Activated CD4-positive, alpha-beta T cell treated with anti-CD3 and anti-CD28 coated beads, Interleukin-2, amount 50 U/mL, for 24 hours (primary cell): ENCODE measurements at regions not wholly inside any gene's neighbourhood (a gene's known extent, or its start where the extent isn't known, plus 50 kb on each side); places are given as distances from the start of the nearest gene placed in this dataset.

Experiments
- DNase-seq, 2 donors: peaks; one replicate each; pipeline ENCODE4 v3.0.0-alpha.2; 2020; ENCODE audit warnings: low read depth in 1 of 2, low spot score in 1 of 2

DNA sequence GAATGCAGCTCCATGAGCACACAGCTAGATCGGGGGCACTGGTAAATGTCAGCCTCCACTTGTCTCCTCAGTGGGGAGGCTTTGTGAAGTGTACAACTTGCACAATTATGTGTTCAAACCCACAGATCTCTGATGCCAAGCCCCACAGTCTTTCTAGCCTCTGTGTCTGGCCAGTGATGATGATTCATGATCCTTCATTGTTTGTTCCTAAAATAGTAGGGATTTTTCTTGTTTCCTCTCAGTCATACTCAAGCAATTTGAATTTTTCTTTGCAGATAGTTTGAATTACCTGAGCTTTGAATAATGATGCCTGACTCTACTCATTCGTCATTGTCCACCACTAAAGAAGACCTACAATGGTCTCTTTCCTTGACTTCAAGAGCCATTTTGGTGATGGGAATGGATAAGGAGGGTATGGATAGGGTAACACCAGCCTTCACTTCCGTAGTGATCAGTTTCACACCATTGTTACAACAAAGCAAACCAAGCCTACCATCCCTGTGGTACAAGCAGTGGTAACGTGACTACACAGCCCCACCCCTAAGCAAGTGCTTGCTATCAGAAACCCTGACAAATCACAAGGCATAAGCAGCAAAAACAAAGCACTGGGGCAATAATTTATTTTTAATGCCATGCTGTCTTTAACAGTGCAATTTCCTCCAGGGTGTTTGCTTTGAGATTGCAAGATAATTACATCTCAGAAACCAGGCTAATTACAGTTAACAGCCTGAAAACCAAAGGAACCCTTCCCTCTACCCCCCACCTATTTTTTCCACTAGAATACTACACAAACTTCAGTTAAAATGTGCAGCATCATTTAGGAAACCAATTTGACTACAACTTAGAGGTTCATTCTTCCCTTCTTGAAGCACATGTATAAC lies 114.1 kb upstream of the PPP2R3A start:
- DNase-seq: no peak

DNA sequence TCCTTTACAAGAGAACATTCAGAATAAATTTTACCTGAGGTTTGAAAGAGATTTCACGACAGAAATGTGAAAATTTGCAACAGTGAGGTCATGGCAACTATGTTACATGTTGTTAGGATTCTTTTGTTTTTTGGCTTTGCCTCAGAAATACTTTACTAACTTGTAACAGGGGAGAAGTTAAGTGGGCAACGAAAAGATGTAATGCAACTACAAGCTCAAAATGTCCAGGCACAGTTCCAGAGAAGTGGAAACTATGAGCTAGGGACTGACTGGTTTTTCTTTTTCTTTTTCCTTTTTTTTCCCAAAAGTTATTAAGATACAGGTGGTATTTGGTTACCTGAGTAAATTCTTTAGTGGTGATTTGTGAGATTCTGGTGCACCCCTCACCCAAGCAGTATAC lies 111.5 kb upstream of the PPP2R3A start:
- no peak for DNase-seq

DNA sequence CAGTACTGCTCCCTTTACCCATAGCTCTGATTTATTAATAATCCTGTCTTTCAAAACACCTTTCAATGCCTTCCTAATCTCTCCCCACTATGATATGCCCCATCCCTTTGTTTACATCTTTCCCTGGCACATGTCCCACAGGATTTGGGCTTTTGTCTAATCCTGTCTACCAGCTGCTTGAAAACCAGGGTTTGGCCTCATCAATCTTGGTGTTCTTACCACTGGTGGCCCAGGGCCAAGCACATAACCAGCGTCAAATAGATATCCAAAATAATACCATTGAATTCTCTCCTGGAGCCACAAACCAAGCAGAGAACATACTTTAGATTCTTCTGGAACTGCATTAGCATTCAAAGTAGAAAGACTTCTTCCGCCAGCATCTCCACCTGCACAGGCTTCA lies 104.8 kb upstream of the PPP2R3A start:
- DNase-seq: no peak

DNA sequence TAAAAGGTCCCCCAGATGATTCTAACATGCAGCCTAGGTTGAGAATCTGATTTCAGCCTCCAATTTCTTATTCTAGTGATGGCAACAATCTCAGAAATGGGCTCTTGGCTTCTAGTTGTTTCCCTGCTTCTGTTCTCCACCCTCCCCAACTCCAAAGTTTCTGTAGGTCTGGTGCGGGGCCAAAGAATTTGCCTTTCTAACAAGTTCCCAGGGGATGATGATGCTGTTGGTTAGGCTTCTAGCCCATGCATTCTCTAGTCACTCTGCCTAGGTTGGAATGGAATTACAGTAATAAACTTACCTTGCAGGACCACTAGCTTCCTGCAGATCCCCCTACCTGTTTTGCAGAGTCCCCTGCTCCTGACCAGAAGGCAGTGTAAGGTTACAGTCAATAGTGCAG lies 103.2 kb upstream of the PPP2R3A start:
- no peak for DNase-seq

DNA sequence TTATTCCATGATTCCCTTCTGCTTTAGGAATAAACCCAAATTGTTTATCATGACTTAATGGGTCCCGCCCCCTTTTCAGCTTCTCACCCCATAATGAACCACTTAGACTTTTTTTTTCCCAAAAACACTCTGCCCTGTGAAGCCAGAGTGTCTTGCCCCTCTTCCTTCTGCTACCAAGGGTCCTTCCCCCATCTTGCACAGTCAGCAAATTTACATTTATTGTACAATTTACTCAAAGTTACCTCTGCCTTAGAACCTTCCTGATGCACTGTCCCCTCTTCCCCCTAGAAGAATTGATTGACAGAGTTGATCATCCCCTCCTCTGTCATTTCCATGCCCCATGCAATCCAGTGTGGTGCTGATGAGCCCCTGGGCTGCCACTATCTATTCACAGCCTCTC lies 101.5 kb upstream of the PPP2R3A start:
- DNase-seq: no peak

DNA sequence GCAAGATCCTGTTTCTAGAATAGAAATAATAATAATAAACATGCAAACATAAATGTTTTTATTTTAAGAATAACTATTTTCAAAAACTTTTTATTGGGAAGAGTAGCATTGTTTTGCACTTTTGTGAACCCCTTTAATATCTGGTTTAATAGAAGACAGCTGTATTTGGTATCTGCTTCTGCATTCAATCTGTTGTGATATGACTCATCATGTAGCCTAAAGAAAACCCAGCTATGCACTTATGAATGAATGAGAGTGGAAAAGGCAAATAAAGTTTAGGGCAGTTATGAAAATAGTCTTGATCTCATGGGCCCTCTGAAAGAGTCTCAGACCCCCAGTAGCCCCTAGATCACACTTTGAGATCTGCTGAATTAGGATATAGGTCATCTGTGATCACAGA lies 100.4 kb upstream of the PPP2R3A start:
- DNase-seq: no peak

DNA sequence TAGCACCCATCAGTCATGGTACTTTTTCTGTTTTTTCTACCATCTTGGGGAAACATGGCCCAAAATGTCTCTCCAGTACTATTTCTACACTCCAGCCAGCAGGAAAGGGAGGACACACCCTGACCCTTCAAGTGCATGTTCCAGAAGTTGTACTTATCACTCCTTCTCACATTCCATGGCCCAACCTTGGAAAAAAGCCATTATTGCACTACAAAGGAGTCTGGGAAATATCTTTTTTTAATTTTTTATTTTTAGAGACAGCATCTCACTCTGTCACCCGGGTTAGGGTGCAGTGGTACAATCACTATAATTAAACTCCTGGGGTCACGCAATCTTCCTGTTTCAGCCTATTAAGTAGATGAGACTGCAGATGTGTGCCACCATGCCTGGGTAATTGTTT lies 100.0 kb upstream of the PPP2R3A start:
- DNase-seq: no peak

DNA sequence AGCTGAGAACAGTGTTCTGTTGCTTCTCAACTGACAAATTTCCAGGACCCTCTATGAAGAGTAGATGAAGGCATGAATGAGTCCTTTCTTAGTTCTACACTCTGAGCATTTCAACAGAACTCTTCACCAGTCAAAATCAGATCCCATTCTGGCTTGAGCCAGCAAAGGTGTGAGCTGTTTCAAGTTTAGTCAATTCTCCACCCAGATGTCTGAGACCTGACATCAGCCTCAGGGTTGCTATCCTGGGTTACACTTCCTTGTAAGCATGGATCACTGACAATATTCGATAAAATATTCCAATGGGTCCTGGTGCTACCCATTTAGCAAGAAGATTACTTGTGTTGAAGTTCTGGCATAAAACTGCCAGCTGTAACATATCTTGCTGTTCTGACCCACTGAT lies 97.6 kb upstream of the PPP2R3A start:
- no peak for DNase-seq

DNA sequence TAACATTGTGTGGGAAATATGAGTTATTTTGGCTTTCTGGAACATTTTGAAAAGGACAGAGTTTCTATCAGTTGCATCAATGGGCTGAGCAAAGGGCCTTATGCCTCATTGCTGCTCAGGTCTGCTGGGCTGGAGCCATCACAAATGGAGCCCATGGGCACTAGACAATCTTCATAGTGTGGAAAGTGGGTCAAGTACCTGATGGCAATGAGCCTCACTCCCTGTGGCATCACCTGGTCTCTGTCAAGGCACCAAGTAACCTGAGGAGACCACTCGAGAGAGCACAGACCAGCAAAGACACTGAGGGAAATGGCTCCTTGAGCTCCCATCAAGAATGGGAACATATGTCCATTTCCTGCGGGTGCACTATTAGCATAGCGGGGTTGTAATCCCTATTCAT lies 96.7 kb upstream of the PPP2R3A start:
- DNase-seq: no peak

DNA sequence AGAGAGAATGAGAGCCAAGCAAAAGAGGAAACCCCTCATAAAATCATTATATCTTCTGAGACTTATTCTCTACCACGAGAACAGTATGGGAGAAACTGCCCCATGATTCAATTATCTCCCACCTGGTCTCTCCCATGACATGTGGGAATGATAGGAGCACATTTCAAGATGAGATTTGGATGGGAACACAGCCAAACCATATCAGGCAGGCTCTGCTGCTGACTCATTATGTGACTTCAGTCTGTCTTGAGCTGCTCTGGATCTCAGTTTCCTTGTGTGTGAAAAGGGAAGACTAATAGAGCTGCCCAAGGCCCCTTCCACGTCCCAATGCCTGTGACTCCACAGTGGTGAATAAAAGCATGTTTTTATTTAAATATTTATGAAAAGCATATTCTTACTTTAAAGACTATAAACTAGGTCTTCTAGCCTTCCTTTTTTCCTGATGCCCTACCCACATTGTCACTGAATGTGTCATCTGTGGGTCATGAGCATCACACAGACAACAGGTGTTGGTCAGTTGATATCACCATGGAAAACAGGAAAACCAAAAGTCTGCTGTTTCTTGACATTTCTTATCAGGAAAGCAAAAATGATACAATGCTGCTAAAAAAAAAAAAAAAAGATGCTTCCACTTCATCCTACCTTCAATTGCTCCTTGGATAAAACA lies 96.0 kb upstream of the PPP2R3A start:
- no peak for DNase-seq

DNA sequence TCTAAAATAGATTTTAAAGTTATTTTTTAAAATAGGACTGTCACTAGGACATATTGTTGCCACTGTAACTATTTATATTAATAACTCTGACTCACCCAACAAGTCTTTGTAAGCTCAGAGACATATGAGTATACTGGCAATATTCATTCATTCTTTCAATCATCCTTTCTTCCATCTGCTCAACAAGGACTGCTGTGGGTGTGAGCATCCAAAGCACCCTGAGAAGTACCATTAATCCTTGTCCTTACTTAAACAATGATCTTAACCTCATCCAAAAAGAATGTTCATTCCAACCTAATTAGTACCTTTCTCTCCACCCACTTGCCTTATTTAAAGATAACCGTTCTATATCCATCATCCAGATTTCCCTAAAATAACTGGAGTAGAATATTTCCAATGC lies 94.2 kb upstream of the PPP2R3A start:
- DNase-seq: no peak

DNA sequence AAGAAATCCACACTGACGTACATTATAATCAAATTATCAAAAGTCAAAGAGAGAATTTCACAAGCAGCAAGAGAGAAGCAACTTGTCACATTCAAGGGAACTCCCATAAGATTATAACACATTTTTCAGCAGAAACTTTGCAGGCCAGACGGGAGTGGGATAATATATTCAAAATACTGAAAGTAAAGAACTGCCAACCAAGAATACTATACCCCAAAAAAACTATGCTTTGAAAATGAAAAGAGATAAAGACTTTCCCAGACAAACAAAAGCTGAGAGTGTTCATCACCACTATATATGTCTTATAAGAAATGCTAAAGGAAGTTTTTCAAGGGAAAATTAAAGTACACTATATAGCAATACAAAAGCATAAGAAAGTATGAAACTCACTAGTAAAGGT lies 91.5 kb upstream of the PPP2R3A start:
- DNase-seq: no peak

DNA sequence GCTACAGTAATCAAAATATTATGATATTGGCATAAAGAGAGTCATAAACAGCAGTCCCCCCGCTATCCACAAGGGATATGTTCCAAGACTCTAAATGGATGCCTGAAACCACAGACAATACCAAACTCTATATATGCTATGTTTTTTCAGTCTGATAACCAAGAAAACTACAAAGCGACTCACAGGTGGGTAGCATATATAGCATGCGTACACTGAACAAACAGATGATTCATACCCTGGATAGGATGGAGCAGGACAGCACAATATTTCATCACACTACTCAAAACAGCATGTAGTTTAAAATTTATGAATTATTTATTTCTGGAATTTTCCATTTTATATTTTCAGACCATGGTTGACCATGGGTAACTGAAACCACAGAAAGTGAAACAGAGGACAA lies 87.0 kb upstream of the PPP2R3A start:
- no peak for DNase-seq

DNA sequence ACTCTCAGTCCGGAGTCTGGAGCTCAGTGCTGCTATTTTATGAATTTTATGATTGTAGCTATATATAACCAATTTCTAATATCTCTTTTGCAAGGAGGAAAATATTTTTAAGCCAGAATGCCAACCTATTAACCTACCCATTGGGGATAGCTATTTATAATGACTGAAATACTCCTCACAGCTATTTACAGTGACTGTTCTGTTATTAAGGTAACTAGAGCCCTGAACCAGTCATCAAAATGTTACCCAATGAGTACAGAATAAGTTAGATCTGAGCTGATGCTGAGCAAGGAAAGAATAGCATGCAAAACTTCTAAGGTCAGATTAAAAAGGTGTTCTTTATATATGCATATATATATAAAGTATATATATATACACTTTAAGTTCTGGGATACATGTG lies 79.6 kb upstream of the PPP2R3A start:
- DNase-seq: no peak

DNA sequence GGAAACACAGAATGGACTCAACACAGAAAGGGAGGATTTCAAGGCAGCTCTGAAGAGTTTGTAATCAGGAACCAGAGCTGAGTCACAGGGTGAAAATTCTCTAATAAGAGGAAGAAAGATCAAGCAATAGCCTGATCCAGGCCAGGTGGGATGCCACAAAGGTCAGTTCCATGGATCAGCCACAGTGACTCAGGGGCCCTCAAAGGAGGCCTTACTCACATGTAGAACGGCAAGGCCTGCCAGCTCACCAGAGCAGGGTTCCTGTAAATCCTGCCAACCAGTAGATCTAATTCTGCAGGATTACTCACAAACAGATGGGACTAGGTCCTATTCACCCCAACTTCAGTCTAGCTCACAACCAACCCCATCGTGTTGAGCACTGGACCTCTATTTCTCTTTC lies 78.3 kb upstream of the PPP2R3A start:
- DNase-seq: no peak

DNA sequence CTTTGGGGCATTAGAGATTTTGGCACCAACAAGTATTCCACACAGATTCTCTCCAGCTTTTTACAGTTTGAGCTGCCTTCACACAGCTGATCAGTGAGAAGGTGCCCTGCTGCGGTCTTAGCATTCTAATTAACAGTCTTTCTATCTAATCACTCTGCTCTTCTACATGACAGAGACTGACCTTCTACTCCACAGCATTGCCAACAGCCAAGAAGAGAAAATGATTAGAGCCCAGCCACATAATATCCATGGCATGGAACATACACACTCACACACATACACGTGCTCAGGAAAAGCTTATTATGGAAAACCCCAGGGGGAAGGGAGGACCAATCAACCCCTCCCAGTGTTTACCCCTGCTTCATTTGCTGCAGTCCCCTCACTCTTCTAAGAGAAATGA lies 76.1 kb upstream of the PPP2R3A start:
- DNase-seq: no peak

DNA sequence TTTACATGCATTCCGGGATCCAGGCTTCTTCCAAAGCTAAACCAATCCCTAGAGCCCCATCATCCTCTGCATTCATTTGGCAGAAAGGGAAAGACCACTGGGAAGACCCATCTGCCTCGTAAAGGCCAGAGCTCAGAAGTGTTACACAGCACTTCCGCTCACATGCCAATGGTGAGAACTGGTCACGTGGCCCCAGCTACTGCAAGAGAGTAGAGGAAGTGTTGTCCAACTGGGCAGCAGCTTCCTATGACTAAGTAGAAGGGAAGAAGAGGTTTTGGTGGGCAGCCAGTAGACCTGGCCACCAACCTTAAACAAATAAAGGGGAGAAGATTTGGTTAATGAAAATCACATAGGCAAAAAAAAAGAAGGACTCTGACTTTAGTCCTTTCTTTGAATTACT lies 74.4 kb upstream of the PPP2R3A start:
- DNase-seq: no peak

DNA sequence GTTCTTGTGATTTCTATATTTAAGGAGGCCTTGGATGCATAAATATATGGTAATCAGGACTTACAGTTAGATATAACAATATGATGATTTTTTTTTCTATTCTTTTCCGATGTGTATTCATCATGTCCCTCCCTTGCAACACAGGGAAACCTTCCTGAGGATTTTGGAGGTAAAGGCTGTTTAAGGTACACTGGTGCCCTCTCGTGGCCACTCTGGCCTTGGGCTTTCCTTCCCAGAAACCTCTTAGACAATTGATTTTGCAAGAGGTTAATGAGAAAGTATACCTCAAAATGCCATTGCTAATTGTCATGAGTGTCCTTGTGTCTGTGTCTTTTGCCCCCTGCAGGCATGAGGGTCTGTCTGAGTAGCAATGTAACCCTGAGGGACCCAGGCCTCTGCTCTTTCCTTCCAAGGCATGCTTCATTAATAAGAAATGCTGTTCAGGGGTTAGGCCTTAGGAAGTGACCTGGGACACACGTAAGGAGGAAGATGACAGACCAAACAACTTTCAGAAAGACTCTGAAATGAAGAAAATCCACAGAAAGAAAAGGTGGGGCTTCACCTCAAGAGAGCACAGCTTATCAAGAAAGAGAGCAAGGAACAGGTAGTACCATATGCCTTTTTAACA lies 70.3 kb upstream of the PPP2R3A start:
- DNase-seq: peak in 1 of 2 donors; percentile 7

DNA sequence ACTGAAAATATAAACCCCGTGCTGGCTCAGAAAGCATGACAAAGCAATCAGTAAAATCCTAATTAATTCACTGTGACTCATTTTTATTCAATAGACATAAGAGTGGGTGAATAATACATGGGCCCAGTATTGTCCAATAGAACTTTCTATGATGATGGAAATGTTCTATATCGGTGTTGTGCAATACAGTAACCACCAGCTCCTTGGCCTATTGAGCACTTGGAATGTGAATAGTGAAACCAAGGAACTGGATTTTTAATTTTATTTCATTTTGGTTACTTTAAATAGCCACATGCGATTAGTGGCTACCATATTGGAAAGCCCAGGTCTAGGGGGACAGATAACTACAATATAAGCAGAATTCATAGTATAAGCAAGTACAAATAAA lies 69.8 kb upstream of the PPP2R3A start:
- no peak for DNase-seq

DNA sequence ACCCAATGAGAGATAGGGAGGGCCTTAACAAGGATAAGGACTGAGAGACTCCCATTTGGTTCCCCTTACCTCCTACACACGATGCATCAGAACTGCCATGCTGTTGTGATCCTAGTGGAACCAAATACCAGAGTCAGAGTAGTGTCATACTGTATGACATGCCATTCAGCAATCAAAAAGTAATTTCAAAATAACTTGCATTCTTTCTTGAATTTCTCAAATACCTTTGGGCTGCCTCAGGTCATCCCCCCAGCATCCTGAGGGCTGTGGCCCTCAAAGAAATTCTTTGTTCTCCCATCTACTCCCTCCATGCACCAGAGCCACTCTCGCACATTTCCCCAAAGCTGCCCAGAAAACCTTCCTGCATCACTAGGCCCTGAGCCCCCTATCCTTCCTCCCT lies 68.9 kb upstream of the PPP2R3A start:
- DNase-seq: no peak

DNA sequence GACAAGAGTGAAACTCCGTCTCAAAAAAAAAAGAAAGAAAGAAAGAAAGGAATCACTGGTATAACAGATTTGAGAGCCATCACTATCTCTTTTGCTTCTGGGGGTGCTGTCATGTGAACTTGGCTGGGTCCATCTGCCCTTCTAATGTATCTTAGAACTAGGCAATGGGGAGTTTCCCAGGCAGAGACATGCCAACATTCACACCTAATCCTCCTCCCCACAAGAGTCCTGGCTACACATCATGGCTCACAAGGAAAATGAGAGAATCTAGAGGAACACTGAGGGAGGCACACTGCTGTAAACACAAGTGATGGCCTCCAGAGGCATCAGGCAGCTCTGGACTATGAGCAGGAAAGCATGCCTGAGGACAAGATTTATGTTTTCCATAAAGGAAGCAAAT lies 67.8 kb upstream of the PPP2R3A start:
- no peak for DNase-seq

DNA sequence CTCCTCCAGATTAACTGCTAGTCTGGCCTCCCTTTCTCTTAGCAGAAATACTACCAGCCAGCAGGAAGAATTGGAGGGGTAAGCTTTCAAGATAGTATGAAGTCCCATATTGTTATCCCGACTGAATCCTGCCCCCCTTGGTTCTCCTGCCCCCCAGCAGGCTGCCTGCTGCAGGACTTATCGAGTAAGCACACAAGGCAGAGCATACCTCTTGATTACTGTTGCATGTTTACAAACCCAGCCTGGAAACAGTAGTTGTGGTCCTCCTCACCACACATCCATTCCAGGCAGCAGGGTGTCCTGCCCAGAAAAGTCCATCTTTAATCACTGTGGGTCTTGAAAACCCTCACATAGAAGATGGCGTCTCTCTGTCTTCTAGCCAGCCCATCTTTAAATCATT lies 66.8 kb upstream of the PPP2R3A start:
- DNase-seq: no peak
